ENCODE measurements at regions not wholly inside any gene's neighbourhood (a gene's known extent, or its start where the extent isn't known, plus 50 kb on each side); places are given as distances from the start of the nearest gene placed in this dataset.

DNA sequence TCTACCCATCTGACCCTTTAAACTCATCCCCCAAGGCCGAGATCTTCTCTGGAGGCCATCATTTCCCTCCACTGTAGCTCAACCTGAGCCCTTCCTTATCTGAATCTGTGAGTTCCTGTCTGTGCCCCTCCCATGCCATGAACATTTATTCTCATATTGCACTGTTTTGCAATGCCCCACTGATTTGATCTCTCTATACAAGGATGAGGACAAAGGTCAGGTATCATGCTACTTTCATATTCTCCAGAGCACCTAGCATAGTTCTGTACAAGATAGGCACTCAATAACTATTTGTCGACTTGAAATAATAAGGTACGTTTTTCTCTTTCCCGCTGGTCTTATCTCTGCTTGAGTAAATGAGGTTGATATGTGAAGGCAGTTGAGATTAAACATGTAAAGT is 135.5 kb downstream of the KLF5 start:
- TF ChIP-seq, protein P1, sequence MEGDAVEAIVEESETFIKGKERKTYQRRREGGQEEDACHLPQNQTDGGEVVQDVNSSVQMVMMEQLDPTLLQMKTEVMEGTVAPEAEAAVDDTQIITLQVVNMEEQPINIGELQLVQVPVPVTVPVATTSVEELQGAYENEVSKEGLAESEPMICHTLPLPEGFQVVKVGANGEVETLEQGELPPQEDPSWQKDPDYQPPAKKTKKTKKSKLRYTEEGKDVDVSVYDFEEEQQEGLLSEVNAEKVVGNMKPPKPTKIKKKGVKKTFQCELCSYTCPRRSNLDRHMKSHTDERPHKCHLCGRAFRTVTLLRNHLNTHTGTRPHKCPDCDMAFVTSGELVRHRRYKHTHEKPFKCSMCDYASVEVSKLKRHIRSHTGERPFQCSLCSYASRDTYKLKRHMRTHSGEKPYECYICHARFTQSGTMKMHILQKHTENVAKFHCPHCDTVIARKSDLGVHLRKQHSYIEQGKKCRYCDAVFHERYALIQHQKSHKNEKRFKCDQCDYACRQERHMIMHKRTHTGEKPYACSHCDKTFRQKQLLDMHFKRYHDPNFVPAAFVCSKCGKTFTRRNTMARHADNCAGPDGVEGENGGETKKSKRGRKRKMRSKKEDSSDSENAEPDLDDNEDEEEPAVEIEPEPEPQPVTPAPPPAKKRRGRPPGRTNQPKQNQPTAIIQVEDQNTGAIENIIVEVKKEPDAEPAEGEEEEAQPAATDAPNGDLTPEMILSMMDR (IDR thresholded peaks at IDR 0.05; ENCODE audit: extremely low read depth, insufficient read depth, missing control alignments) = no peak
- in situ Hi-C loops (cut with MboI; ENCODE audit: low pct_unique_long_range_greater_than_20kb, low sequenced_read_pairs, unreplicated experiment) = no loop called here
- no peak for DNase-seq (ENCODE audit: low spot score)

DNA sequence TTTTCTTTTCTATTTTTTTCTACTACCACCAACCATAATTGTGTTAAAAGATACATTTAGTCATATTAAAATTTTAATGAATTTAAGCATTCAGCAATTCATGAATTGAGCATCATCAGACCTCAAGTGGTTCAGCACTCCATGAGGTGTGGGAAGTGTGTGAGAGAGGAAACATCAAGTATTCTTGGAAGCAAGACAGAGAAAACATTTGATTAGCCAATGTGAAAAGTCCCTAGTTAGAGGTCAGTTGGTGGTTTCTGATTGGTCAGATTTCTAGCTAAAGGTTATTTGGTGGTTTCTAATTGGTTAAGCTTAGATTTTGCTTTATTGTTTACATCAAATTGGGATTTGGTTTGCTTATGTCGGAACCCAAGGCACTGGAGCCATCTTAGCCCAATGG is 134.7 kb downstream of the KLF5 start:
- in situ Hi-C loops (cut with MboI; ENCODE audit: low pct_unique_long_range_greater_than_20kb, low sequenced_read_pairs, unreplicated experiment) = no loop called here
- TF ChIP-seq, protein P1 (IDR thresholded peaks at IDR 0.05; ENCODE audit: extremely low read depth, insufficient read depth, missing control alignments) = no peak
- DNase-seq (ENCODE audit: low spot score) = no peak

DNA sequence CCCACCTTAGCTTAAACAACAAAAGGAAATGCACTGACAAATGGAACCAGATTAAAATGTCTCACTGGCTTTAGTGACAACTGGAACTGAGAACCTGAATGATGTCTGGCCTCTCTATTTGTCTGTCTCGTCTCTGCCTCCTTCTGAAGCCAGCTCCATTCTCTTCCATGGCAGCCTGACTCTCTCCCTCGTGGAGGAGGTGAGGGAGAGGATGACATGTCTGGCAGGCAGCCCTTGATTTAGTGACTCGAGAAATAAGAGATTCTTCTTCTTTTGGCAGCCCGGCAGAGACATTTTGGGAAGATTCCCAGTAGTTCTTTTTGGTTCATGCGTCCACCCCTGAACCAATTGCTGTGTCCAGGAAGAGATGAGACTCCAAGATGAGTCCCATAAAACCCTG is 131.7 kb downstream of the KLF5 start:
- DNase-seq (ENCODE audit: low spot score) = no peak
- in situ Hi-C loops (cut with MboI; ENCODE audit: low pct_unique_long_range_greater_than_20kb, low sequenced_read_pairs, unreplicated experiment) = no loop called here
- TF ChIP-seq, protein P1 (IDR thresholded peaks at IDR 0.05; ENCODE audit: extremely low read depth, insufficient read depth, missing control alignments) = no peak

DNA sequence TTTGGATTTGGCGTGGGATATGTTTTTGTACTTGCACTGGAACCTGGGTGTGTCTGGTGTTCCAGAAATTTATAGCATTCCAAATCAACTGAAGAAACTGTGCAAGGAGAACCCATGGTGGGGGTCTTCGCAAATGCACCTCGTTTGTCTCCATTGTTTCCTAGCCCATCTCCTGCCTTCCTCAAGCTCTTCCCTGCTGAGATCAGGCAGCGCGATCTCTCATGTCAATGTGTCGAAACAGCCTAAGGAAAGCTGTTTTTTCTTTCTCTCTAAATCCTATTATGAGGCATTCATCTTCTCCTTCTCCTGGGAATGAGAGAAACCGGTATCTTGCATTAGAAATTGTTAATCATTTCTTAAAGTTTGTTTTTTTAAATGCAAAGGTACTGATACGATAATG is 131.0 kb downstream of the KLF5 start:
- in situ Hi-C loops (cut with MboI; ENCODE audit: low pct_unique_long_range_greater_than_20kb, low sequenced_read_pairs, unreplicated experiment) = no loop called here
- TF ChIP-seq, protein P1 (IDR thresholded peaks at IDR 0.05; ENCODE audit: extremely low read depth, insufficient read depth, missing control alignments) = no peak
- DNase-seq (ENCODE audit: low spot score) = no peak

DNA sequence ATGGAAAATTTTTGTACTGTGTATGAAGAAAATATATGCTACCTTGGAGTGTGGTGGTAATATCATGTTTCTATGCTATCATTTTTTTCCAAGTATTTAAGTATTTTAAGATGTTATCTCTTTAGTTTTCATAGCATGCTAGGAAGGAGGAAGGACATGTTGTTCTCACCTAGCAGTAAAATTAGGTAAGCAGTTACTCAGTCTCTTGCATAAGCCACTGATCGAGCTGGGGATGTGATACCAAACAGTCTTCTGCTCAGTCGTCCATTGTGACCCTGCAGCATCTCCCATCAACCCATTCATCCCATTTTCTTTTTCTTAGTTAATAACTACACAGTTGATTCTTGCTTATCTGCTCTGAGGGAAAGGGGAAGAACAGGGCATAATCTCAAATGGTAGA is 130.6 kb downstream of the KLF5 start:
- TF ChIP-seq, protein P1 (IDR thresholded peaks at IDR 0.05; ENCODE audit: extremely low read depth, insufficient read depth, missing control alignments) = no peak
- no peak for DNase-seq (ENCODE audit: low spot score)
- in situ Hi-C loops (cut with MboI; ENCODE audit: low pct_unique_long_range_greater_than_20kb, low sequenced_read_pairs, unreplicated experiment) = no loop called here

DNA sequence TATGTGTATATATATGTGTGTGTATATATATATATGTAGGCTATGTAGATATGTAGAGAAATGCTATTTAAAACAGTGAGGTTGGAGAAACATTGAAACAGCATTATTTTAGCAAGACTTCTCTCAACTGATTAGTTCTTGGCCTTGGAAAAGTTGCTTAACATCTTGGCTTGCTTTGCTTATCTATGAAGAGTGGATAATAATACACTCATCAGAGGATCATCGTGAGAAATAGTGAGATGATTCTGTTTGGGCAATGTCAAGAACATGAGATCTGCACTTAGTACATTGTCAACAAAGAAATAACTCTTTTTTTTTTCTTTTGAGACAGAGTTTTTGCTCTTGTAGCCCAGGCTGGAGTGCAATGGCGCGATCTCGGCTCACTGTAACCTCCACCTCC is 128.3 kb downstream of the KLF5 start:
- TF ChIP-seq, protein P1 (IDR thresholded peaks at IDR 0.05; ENCODE audit: extremely low read depth, insufficient read depth, missing control alignments) = no peak
- in situ Hi-C loops (cut with MboI; ENCODE audit: low pct_unique_long_range_greater_than_20kb, low sequenced_read_pairs, unreplicated experiment) = no loop called here
- no peak for DNase-seq (ENCODE audit: low spot score)
